Dermis blood vessel endothelial cell (primary cell): ENCODE measurements at regions not wholly inside any gene's neighbourhood (a gene's known extent, or its start where the extent isn't known, plus 50 kb on each side); places are given as distances from the start of the nearest gene placed in this dataset.
"Not testable (repeated sequence)": the region's sequence is repeated elsewhere in the genome, so short reads cannot be mapped to it uniquely, and the experiment has no call there.

Experiments used
- DNase-seq: peaks from one replicate; pipeline ENCODE4 v3.0.0; 2010

DNA sequence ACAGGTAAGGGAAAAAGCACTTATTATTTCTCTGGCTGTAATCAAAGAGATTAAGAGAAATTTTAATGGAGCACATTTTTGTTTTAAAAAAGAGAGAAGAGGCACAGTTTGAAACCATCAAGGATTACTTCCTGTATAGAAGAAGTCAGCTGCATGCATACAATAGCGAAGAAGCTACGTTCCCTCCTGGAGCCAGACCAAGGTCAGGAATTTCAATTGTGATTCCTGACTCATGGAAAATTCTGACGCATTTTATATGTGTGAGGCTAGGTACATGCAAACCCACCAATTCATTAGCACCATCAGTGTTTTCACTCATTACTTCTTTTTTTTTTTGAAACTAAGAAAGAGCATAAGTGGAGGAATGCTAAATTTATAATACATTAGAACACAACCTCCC, 232.7 kb upstream of the SGK1 start:
- DNase-seq = peak; percentile 97

DNA sequence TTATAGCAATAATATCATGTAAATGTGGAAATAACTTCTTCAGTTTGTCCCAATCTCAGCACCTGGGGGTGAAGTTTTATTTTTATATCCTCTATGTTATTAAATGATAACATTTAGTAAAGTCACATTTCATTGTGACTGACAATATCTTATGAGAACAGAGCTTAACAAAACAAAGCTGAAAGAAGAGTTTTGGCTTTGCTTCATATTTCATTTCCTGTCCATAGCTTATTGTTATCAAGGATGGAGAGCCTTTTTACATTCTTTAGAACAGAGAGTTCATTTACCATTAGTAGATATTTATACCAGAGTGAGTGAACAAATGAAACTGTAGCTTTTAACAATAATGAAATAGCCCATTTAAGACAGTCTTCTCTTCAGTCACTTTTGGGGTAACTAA, 231.9 kb upstream of the SGK1 start:
- DNase-seq = peak; percentile 72

DNA sequence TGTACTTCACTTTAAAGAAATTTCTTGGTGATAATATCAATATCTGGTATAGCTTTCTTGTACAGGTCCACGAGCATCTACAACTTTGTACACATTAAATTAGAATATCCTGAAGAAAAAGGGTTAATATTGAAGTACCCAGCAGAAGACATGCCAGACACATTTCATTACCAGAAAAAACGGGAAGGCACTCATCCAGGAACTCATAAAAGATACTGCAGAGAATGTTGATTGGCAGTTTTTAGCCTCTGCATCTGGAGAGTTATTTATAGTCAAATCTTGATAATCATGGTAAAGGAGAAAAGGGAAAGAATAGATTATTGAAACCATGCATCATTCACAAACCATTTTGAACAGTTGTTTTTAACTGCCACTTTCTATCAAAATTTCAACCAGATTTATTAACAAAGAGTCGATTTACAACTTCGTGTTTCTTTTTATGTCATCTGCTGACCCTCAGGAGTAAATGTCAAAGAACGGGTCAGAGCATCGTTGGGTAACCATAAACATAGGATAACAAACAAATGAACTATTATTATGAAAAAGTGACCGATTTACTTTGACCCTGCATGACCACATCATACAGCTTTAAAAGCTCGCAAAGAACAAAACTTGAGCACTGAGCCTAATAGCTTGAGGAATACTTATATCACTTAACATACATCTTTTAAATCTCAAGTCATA, 229.2 kb upstream of the SGK1 start:
- DNase-seq = no peak

DNA sequence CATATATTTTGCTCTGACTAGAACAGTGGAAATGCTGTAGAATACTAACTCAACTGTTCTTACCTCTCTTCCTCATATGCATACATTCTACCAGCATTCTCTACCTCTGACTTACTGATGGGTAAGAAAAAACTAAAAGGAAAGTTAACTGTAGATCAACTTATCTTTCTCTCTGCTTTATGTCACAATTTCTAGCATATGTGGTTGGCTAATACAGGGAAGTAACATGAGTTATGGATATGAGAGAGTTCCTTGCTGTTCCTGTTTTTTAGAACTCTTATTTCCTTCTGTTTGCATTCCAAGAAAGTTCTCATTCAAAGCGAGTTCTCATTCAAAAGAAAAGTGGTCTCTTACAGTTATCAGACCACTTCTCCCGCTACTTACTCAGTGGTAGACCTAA, 226.8 kb upstream of the SGK1 start:
- DNase-seq = no peak

DNA sequence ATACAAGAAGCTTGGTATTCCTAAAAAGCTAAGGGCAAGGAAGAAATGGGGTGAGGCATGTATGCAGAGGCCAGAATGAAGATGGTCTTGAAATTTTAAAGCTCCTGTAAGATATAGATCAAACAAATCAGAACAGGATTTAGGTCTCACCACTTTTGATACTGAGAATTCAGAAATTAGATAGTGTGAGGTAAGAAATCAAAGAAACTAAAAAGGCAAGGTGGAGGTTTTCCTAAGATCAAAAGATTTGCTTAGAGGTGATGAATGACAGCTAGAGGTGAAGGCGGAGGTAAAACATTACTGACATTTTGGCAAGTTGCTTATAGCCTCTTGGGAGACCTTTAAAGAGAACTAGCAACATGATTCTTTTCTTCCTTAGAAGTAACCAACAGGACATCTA, 225.2 kb upstream of the SGK1 start:
- DNase-seq = no peak

DNA sequence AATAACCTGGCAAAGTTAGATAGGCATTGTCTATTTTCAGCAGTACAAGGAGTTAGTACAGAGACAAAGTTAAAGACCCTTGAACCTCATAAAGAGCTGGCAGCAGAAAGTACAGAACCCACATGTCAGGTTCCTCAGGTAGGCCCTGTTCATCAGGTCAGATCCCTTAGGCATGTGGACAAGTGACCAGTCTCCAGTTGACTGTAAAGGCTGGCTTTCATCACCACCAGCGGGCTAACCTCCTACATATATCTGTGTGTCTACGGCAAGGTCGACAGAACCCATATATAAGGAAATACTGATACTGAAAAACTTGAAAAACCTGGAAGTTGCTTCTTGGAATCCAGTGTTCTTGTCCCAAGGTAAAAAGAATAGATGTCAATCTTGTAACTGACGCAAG, 223.1 kb upstream of the SGK1 start:
- no peak for DNase-seq

DNA sequence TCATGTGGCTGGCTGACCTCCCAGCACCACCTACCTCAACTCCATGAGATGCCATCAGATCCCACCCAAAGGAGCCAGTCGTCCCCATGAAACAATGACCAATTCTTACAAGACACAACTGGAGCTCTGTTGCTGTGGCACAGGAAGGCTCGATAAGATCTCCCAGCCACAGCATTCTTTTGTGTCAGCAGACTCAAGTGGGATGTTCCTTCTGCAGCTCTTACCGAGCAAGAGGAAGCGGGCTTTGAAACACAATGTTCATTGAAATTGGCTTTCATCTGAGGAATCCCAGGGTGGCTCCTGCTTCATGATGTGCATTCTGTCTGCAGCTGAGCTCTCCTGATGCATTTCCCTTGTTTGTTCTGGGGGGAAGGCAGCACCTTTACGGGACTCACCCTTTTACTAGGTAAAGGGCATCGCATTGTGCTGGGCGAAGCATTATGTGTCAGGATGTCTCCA, 222.0 kb upstream of the SGK1 start:
- peak; percentile 59 for DNase-seq

DNA sequence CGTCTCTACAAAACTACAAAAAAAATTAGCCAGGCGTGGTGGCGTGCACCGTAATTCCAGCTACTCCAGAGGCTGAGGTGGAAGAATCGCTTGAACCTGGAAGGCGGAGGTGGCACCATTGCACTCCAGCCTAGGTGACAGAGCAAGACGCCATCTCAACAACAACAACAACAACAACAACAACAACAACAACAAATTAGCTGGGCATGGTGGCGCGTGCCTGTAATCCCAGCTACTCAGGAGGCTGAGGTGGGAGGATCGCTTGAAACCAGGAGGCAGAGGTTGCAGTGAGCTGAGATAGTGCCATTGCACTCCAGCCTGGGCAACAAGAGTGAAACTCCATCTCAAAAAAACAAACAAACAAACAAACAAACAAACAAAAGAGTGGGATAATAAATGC, 219.9 kb upstream of the SGK1 start:
- DNase-seq = not testable (repeated sequence)

DNA sequence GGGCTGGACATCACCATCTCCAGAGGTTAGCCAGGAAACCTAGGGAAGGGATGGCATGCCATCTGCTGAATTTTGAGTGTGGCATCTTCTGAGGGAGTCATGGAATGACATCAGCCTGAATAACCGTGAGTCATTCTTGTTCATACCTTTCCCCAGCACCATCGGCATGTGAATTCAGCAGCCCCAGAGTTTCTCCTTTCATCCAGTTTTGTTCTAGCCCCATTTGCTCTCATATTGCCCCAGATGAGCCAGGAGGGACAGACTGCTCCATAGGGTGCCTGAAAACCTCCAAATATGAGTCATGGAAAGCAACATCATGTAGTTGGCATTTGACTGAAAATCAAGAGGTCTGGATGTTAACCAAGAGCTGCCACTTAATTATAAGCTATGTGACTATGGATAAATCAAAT, 219.2 kb upstream of the SGK1 start:
- DNase-seq = peak; percentile 45

DNA sequence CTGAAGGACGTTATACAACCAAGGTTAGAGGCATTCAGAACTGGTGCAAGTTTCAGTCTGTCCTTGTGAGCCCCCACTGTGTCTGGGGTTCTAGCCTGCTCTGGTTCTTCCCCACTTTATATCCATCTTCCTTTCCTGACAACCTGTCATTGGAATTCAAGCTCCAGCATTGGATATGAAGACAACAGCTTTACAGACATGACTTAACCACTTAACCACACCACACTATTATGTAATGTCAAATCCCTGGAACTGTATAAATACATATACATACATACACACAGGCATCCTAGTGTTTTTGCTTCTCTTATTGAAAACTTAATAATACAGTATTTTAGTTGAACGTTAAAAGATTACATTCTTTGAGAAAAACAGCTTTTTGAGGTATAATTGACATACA, 217.9 kb upstream of the SGK1 start:
- DNase-seq = no peak

DNA sequence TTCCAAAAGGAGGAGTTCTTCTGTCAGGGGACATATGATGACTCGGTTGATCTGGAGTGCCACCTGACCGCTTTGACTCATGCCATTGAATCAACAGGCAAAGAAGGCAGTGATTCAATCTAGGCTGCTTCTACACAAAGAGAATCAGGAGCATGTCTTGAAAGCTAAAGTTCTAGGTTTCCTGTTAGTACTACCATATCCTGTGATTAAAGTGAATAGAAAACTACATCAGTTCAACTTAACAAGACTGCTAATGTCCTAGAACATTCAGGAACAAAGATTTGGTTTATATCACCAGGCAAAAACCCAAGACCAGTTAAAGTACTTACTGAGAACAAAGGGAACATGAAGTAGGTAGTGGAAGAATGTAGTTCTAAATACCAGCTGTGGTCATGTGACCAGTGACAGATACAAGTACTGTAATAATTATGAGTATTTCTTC, 216.8 kb upstream of the SGK1 start:
- DNase-seq = peak; percentile 82

DNA sequence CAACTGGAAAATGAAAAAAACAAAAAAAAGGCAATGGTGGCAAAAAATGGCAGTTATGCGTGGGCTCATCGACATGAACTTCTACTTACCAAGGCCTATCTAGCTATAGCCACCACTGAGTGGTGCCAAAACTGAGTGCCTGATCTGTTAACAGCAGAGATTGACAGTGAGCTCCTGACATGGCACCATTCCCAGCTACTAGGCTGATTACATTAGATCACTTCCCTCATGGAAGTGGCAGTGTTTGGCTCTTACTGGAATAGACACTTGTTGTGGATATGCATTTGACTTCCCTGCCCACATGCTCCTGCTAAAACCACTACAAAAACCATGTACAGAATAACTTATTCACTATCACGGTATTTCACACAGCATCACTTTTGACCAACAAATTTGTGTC, 216.1 kb upstream of the SGK1 start:
- DNase-seq = peak; percentile 52

DNA sequence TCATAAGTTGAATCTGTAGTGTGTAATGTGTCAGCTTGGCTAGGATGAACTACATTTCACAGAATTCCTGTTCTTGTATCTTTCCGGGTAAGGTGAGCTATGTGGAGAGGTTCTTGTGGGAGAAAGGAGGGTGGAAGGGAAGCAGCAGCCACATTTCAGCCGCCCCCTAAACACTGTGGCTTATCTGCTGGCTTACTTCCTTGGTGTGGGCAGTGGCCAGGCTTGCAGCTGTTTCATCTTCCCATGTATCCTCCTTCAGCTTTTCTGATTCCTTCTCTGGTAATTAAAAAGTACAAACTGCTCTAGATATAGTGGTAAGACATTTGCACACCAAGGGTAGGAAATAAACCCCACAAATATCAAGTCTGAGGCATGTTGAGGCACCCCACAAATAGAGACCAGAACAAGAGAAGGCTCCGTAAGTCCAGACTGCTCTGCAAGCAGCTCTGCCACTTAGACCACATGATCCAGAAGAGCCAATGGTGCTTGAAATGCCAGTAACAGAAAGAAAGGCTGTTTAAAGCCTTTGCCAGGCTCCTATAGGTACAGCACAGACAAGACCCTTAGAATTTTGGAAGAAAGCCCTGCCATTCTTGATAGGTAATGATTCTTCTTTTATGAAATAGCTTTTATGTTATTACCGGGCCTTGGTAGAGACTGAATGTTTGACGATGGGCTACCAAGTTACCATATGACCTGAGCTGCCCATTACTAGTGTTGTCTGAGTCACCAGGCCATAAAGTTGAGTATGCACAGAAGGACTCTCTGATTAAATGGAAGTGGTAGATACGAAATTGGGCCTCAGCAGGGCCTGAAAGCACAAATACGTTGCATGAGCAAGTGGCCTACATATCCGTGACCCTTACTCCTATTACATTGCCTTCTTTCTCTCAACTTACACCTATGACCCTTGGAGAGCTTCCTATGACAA, 215.0 kb upstream of the SGK1 start:
- no peak for DNase-seq

DNA sequence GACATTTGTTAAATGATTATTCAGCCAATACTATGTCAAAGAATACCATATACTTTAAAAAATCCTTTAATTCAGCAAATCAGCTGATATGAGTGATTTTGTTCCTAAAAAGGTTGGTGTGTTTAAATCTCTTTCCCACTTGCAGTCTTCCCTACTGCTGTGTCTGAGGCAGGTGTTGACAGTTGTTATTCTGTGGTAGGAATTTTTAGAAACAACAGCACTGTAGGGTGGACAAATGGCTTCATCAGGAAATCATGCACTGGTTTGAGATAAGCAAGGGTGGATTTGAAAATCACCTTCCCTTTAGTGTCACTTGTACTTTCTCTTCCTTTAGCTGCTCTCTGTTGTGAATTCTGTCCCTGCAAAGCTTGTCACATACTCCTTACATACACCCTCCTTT, 213.7 kb upstream of the SGK1 start:
- DNase-seq = no peak

DNA sequence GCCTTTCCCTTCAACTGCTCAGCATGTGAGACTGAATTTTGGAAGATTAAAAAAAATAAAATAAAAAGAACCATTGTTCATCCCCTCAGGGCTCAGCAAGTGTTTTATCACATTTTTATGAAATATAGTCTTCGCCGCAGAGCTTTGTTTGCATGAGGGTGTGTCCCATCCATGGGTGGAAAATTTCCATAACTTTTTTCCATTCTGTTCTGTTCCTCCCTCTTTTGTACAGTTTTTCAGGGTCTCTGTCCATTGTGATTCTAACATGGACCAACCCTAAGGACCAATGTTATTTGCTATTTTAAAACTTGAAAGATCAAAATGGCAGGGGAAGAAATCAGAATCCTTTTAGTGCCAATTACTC, 213.3 kb upstream of the SGK1 start:
- DNase-seq = no peak

DNA sequence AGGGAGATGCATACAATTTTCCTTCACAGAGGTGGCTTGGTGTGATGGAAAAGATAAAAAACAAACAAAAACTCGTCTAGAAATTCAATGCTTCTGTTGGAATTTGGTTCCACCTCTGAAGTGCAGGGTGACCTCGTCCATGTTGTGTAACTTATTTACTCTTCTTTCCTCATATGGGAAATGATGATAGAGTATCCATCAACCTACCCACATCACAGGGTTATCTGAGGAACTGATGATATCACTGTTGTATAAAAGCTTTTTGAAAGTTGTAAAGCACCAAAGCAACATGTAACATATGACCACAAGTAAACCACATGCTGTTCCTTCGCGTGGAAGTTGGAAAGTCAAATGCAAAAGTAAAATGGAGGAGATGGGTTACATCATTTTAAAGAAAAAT, 212.0 kb upstream of the SGK1 start:
- no peak for DNase-seq

DNA sequence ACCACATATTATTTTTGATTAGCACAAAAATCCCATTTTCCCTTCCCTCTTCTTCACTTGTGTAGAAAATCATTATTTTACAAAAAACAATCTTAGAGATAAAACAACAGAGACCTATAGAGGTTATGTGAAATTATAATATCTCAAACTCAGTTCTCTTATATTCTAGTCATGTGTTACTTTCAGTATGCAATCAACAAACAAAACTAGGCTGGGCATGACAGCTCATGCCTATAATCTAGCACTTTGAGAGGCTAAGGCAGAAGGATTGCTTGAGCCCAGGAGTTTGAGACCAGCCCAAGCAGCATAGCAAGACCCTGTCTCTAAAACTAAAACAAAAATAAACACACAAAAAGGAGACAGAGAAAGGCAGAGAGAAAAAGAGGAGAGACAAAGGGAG, 211.4 kb upstream of the SGK1 start:
- DNase-seq = no peak

DNA sequence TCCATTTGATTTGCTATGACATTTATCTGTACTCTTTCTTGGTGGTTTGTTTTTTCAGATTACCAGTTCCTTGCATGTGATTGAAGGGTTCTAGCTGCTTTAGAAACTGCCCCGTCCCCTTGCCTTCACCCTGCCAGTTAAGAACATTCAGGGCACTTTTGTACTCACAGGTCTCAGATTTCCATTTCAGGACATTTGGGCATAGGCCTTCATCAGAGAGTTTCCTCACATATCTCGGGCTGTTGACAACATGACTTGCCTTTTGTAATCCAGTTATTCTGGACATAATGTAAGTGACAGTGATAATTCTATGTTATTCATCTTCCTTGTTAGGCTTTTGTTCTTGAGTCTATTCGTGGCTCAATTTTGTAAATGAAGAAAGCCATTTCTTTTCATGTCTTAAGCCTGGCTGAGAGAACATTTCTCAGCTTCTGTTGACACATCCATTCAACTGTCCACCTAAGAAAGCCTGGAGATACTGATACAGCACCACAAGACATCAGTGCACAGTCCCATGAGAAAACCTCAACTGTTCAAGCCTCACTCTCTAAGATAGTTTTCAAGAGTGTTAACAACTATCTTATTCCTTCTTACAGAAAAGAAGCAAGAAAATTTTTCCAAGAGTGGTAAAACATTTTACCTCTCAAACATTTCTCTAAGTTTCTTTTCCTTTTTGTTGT, 209.3 kb upstream of the SGK1 start:
- no peak for DNase-seq

DNA sequence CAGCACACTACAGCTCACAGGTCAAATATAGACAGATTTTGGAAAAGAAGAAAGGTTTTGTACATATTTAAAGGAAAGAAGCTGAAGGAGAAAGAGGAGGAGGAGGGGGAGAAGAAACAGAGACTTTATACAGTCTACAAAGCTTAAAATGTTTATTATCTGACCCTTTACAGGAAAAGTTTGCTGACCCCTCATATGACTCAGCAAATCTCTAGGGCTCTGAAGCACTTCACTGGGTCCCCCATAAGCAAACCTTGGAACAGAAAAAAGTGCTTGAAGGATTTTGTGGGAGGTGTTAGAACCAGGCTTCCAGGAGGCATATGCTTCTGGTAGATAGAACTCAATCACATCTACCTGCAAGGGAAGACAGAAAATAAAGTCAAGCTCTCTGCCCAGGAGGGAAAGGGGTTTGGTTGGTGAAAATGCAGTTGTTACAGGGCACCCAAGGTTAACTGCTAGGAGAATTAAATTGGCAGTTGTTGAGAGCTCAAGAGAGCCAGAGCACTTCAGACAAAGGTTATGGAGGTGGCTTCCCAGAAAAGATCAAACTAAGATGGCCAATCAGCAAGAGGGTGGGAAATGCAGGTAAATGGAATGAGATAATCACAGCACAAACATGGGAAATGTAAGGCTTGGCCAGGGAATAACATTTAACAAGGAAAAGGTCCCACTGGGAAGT, 207.4 kb upstream of the SGK1 start:
- DNase-seq = no peak

DNA sequence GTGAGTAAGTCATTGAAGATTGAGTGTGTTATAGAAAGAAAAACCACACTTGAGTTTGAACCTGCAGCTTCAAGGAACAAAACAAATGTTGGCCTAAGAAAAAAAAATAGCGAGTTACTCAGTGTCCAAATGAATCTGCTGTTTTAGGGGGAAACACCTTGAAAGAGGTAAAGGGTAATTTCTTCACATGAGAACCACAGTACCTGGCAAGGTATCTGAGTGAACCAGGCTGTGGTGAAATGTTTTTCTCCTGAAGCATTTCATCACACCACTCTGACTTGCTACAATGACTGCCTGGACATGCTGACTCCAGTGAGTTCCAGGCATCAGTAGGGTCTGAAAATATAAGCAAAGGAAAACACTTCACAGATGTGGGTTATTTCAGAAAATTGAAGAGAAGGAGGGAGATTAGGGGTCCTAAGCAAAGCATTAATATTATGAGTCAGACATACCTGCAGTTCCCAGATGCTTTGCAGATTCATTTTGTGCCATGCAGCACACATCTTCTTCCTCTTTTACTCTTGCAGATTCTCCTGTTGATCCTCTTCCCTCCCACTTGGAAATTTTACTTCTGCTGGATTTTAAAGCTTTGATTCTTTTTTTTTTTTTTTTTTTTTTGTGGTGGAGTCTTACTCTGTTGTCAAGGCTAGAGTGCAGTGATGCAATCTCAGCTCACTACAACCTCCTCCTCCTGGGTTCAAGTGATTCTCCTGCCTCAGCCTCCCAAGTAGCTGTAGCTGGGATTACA, 206.2 kb upstream of the SGK1 start:
- no peak for DNase-seq

DNA sequence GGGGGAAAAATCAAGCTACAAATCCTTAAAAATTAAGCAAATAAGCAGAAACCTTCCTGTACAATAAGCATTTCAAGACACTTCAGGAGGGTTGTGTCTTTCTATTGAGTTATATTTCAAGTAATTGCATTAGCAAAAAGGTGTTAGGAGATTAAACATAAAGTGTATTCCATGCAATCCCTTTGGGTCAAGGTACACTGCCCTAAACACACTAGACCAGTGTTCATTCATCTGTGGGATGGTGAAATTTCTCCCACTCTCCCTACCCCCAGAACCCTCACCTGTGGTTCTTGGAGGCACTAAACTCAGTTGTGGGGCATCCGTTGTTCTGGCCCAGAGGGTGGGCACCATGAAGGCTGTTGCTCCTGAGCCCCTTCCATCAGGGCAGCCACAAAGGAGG, 205.1 kb upstream of the SGK1 start:
- no peak for DNase-seq

DNA sequence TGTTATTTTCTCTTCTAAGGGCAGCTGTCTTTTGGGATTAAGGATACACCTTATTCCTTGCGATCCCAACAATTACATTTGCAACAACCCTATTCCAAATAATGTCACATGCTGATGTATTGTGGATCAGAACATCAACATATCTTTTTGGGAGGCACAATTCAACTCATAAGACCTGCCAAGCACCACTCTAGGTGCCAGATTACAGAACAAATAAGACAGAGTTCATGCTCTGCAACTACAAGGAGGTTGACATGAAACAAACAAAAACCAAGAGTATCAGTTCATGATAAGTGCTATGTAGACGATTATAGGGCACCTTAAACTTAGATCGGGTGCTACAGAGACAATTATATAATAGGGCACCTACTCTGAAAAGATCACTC, 203.2 kb upstream of the SGK1 start:
- no peak for DNase-seq
